Tibial nerve (tissue), 4 donors: ENCODE measurements at regions not wholly inside any gene's neighbourhood (a gene's known extent, or its start where the extent isn't known, plus 50 kb on each side); places are given as distances from the start of the nearest gene placed in this dataset.

Source experiments
- CTCF ChIP-seq, 5 experiments: fragments of 200-600 bp in 3 of 5; fragments of 450-650 bp in 2 of 5; sonication (generic) in 3 of 5; IDR thresholded peaks; one replicate each; pipeline ENCODE4 v1.5.1; 2016 to 2019; ENCODE audit warnings: antibody characterized with exemption in 5 of 5, mild to moderate bottlenecking in 3 of 5, moderate library complexity in 2 of 5
- EP300 ChIP-seq, 2 donors: sonication (generic); formaldehyde crosslinking; IDR thresholded peaks; one replicate each; pipeline ENCODE4 v1.6.1; 2017; ENCODE audit warnings: antibody characterized with exemption in 2 of 2, mild to moderate bottlenecking in 1 of 2
- POLR2A ChIP-seq, 2 donors: fragments of 450-650 bp; IDR thresholded peaks; one replicate each; pipeline ENCODE4 v1.6.1; 2017; ENCODE audit warnings: antibody characterized with exemption in 2 of 2, mild to moderate bottlenecking in 2 of 2, moderate library complexity in 2 of 2

- no peak for TF ChIP-seq CTCF (IDR thresholded peaks at IDR 0.05)
- TF ChIP-seq POLR2A (IDR thresholded peaks at IDR 0.05): no peak
- TF ChIP-seq EP300 (IDR thresholded peaks at IDR 0.05): no peak
Measured at GRCh38 chr7:51639661-51640334, 323.2 kb upstream of the COBL start.
